ENCODE measurements at regions not wholly inside any gene's neighbourhood (a gene's known extent, or its start where the extent isn't known, plus 50 kb on each side); places are given as distances from the start of the nearest gene placed in this dataset.
"Not testable (repeated sequence)": the region's sequence is repeated elsewhere in the genome, so short reads cannot be mapped to it uniquely, and the experiment has no call there.

- DNase-seq (ENCODE audit: low read depth), result no peak
Measured at GRCh38 chr14:84080944-84081343, 1449.0 kb upstream of the FLRT2 start.

- DNase-seq (ENCODE audit: low read depth), result no peak
Measured at GRCh38 chr14:84084056-84084630, 1445.8 kb upstream of the FLRT2 start.

GRCh38 chr14:84085493-84085892, 1444.5 kb upstream of the FLRT2 start:
- DNase-seq (ENCODE audit: low read depth), result no peak

GRCh38 chr14:84086714-84087113, 1443.2 kb upstream of the FLRT2 start:
- DNase-seq (ENCODE audit: low read depth), result no peak

GRCh38 chr14:84087986-84088531, 1441.9 kb upstream of the FLRT2 start:
- DNase-seq (ENCODE audit: low read depth), result no peak

GRCh38 chr14:84090837-84091236, 1439.1 kb upstream of the FLRT2 start:
- no peak for DNase-seq (ENCODE audit: low read depth)

GRCh38 chr14:84095681-84096080, 1434.3 kb upstream of the FLRT2 start:
- no peak for DNase-seq (ENCODE audit: low read depth)

GRCh38 chr14:84098261-84098660, 1431.7 kb upstream of the FLRT2 start:
- no peak for DNase-seq (ENCODE audit: low read depth)

- DNase-seq (ENCODE audit: low read depth), result not testable (repeated sequence)
Measured at GRCh38 chr14:84099560-84099959, 1430.4 kb upstream of the FLRT2 start.

- DNase-seq (ENCODE audit: low read depth), result no peak
Measured at GRCh38 chr14:84107835-84108343, 1422.1 kb upstream of the FLRT2 start.

GRCh38 chr14:84108746-84109457, 1421.0 kb upstream of the FLRT2 start:
- no peak for DNase-seq (ENCODE audit: low read depth)

- DNase-seq (ENCODE audit: low read depth), result no peak
Measured at GRCh38 chr14:84112589-84112988, 1417.4 kb upstream of the FLRT2 start.

- DNase-seq (ENCODE audit: low read depth), result no peak
Measured at GRCh38 chr14:84125676-84126075, 1404.3 kb upstream of the FLRT2 start.

GRCh38 chr14:84127495-84127894, 1402.4 kb upstream of the FLRT2 start:
- no peak for DNase-seq (ENCODE audit: low read depth)

GRCh38 chr14:84128050-84128449, 1401.9 kb upstream of the FLRT2 start:
- DNase-seq (ENCODE audit: low read depth), result no peak

GRCh38 chr14:84129007-84129406, 1400.9 kb upstream of the FLRT2 start:
- no peak for DNase-seq (ENCODE audit: low read depth)

- DNase-seq (ENCODE audit: low read depth), result no peak
Measured at GRCh38 chr14:84129941-84130340, 1400.0 kb upstream of the FLRT2 start.

GRCh38 chr14:84131924-84132323, 1398.0 kb upstream of the FLRT2 start:
- no peak for DNase-seq (ENCODE audit: low read depth)

- DNase-seq (ENCODE audit: low read depth), result no peak
Measured at GRCh38 chr14:84144166-84144565, 1385.8 kb upstream of the FLRT2 start.

GRCh38 chr14:84152452-84152851, 1377.5 kb upstream of the FLRT2 start:
- no peak for DNase-seq (ENCODE audit: low read depth)

- no peak for DNase-seq (ENCODE audit: low read depth)
Measured at GRCh38 chr14:84162633-84163032, 1367.3 kb upstream of the FLRT2 start.

GRCh38 chr14:84167026-84167425, 1362.9 kb upstream of the FLRT2 start:
- no peak for DNase-seq (ENCODE audit: low read depth)

GRCh38 chr14:84180336-84180735, 1349.6 kb upstream of the FLRT2 start:
- DNase-seq (ENCODE audit: low read depth), result no peak

- no peak for DNase-seq (ENCODE audit: low read depth)
Measured at GRCh38 chr14:84181072-84181471, 1348.9 kb upstream of the FLRT2 start.

Measured in GM04503 (cell line).